ENCODE measurements at regions not wholly inside any gene's neighbourhood (a gene's known extent, or its start where the extent isn't known, plus 50 kb on each side); places are given as distances from the start of the nearest gene placed in this dataset.

DNA sequence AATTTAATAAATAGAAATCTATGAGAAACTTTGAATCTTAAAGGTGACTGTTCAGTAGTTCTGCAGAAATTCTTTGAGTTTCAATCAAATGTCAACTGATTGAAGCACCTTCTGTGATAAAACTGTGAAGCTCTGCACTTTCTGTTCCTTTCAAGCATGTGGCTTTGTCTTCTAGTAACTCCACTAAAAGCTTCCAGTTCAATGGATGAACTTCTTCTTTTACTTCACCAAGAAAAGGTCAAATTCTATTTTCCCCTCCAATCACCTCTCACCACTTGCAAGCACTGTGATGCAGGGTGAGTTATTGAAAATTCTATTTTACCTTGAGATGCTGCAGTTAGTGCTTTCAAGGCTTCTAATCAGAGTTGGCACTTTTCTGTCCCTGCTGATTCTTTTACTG is 515.3 kb upstream of the B3GALT2 start:
- Histone ChIP-seq H3K4me3 (ENCODE audit: low read length) (no peak overlapping the region), H3K4me1 (ENCODE audit: insufficient read depth, low read length) (no peaks in the 10 kb centered on the region), H3K9me3 (ENCODE audit: insufficient read depth, low read depth, low read length) (no peaks in the 10 kb centered on the region), H3K9ac (ENCODE audit: low read depth, low read length) (no peak overlapping the region), H3K27me3 (ENCODE audit: insufficient read depth, low read length) (no peaks in the 10 kb centered on the region), H3K36me3 (ENCODE audit: insufficient read depth, low read depth, low read length) (no peaks in the 10 kb centered on the region), H3K27ac (ENCODE audit: low read length) (no peak overlapping the region)

DNA sequence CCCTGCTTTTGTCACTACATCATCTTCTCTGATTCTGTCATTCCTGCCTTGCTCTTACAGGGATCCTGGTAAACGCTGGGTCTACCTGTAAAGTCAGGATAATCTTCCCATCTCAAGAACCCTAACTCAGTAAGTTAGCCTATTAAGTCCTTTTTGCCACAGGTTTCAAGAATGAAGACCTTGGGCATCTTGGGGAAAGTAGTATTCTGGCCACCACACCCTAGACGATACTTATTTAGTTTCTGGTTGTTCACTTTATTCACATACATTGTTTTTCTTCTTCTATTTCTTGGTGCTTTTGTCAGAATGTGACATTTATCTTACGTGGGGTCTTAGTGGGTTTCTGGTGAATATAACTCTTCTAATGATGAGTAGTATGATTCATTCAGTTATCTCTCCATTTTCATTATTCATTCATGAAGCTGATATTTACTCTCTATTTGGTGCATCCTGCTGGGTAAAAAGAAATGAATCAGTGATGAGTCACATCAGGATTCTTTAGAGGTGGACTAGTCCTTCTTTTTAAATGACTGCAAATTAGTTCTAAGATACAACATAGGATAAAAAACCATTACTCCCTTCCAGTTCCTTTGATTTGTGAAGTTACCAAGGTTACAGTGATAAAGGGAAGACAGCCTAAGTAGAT is 514.4 kb upstream of the B3GALT2 start:
- no peaks in the 10 kb centered on the region for H3K36me3 ChIP-seq (ENCODE audit: insufficient read depth, low read depth, low read length)
- no peak overlapping the region for H3K9ac ChIP-seq (ENCODE audit: low read depth, low read length)
- H3K27ac ChIP-seq (ENCODE audit: low read length), result no peak overlapping the region
- no peaks in the 10 kb centered on the region for H3K9me3 ChIP-seq (ENCODE audit: insufficient read depth, low read depth, low read length)
- H3K4me1 ChIP-seq (ENCODE audit: insufficient read depth, low read length), result no peaks in the 10 kb centered on the region
- no peaks in the 10 kb centered on the region for H3K27me3 ChIP-seq (ENCODE audit: insufficient read depth, low read length)
- no peak overlapping the region for H3K4me3 ChIP-seq (ENCODE audit: low read length)

DNA sequence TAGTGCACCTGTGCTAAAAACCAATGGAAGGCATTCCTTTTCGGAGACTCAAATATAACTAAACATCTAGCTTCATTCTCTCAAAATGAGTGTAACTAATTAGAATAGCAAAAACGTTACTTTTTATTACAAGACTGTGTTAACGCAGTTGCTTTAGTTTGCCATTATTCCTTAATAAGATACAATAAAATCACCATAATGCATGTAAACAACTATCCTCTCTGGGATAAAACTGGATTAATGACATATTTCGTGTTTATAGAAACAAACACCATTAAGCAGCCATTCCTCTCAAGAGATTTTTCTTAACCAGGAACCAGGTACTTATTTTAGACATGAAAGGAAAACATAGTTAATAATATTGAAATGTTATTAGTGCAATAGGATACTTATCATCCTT is 512.8 kb upstream of the B3GALT2 start:
- Histone ChIP-seq H3K27ac (ENCODE audit: low read length) (no peak overlapping the region), H3K9me3 (ENCODE audit: insufficient read depth, low read depth, low read length) (no peaks in the 10 kb centered on the region), H3K36me3 (ENCODE audit: insufficient read depth, low read depth, low read length) (no peaks in the 10 kb centered on the region), H3K27me3 (ENCODE audit: insufficient read depth, low read length) (no peaks in the 10 kb centered on the region), H3K4me1 (ENCODE audit: insufficient read depth, low read length) (no peaks in the 10 kb centered on the region), H3K4me3 (ENCODE audit: low read length) (no peak overlapping the region), H3K9ac (ENCODE audit: low read depth, low read length) (no peak overlapping the region)

DNA sequence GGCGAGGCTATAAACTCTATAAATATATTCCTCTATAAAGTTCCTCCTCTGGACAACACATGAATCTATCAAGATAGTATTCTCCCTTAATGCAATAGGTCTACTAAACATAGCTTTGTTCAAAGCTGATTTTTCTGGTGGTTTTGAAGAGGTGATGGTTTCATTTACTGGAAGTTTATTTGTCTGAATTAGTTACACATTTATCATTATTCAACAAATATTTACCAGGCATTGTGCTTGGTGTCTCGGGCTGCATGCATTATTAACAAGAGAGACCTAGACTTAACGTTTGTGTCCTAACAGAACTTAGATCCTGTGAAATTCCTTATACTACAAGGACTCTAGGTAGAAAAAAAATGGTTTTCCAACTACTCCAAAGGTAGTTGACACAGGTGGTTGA is 511.4 kb upstream of the B3GALT2 start:
- Histone ChIP-seq H3K4me3 (ENCODE audit: low read length) (no peak overlapping the region), H3K9me3 (ENCODE audit: insufficient read depth, low read depth, low read length) (no peaks in the 10 kb centered on the region), H3K36me3 (ENCODE audit: insufficient read depth, low read depth, low read length) (no peaks in the 10 kb centered on the region), H3K27ac (ENCODE audit: low read length) (no peak overlapping the region), H3K9ac (ENCODE audit: low read depth, low read length) (no peak overlapping the region), H3K4me1 (ENCODE audit: insufficient read depth, low read length) (no peaks in the 10 kb centered on the region), H3K27me3 (ENCODE audit: insufficient read depth, low read length) (no peaks in the 10 kb centered on the region)

DNA sequence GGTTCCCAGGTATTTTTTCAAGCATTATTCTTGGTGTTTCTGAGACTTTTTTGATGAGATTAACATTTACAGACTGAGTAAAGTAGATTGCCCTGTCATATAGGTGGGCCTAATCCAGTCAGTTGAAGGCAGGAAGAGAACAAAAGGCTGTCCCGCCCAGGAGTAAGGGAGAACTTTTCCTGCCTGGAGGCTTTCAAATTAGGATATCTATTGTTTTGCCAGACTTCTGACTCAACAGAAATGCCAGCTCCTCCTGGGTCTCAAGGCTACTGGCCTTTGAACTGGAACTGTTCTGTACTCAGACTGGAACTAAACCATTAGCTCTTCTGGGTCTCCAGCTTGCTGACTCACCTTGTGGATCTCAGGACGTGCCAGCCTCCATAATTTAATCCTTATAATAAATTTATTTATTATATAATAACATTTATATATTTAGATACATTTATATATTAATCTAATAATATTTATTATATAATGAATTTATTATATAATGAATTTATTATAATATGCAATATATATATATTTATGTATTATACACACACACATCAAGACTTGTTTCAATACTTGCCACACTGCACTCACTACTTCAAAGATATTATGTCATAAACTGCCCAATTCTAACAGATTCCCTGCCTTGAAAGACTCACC is 510.8 kb upstream of the B3GALT2 start:
- H3K27me3 ChIP-seq (ENCODE audit: insufficient read depth, low read length), result no peaks in the 10 kb centered on the region
- H3K27ac ChIP-seq (ENCODE audit: low read length), result no peak overlapping the region
- no peaks in the 10 kb centered on the region for H3K4me1 ChIP-seq (ENCODE audit: insufficient read depth, low read length)
- H3K9me3 ChIP-seq (ENCODE audit: insufficient read depth, low read depth, low read length), result no peaks in the 10 kb centered on the region
- H3K9ac ChIP-seq (ENCODE audit: low read depth, low read length), result no peak overlapping the region
- H3K36me3 ChIP-seq (ENCODE audit: insufficient read depth, low read depth, low read length), result no peaks in the 10 kb centered on the region
- no peak overlapping the region for H3K4me3 ChIP-seq (ENCODE audit: low read length)

DNA sequence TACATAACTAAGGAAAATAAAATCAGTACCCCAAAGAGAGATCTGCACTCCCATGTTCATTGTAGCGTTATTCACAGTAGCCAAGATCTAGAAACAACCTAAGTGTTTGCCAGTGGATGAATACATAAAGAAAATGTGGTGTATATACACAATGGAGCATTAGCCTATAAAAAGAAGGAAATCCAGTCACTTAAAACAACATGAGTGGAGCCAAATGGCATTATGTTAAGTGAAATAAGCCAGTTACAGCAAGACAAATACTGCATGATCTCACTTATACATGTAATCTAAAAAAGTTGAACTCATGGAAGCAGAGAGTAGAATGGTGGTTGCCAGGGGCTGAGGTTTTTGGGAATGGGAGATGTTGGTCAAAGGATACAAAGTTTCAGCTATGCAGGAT is 508.3 kb upstream of the B3GALT2 start:
- no peaks in the 10 kb centered on the region for H3K9me3 ChIP-seq (ENCODE audit: insufficient read depth, low read depth, low read length)
- H3K9ac ChIP-seq (ENCODE audit: low read depth, low read length), result no peak overlapping the region
- no peaks in the 10 kb centered on the region for H3K27me3 ChIP-seq (ENCODE audit: insufficient read depth, low read length)
- H3K4me3 ChIP-seq (ENCODE audit: low read length), result no peak overlapping the region
- H3K36me3 ChIP-seq (ENCODE audit: insufficient read depth, low read depth, low read length), result no peaks in the 10 kb centered on the region
- H3K27ac ChIP-seq (ENCODE audit: low read length), result no peak overlapping the region
- no peaks in the 10 kb centered on the region for H3K4me1 ChIP-seq (ENCODE audit: insufficient read depth, low read length)

DNA sequence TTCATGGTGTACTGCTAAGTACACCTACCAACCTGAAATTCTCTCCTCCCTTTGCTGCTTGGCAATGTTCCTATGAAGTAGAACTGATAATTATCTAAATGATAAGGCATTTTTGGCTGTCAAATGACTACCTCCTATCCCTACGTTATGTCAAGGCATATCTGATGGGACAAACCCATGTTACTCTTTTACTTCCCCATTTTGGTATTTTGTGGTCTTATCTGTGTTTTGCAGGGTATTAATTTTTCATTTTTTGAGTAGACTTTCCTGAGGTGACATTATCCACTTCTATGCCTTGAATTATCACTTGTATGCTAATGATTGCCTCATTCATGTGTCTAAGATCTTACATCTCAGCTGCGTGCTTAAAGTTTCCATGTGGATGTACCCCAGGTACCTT is 499.6 kb upstream of the B3GALT2 start:
- Histone ChIP-seq H3K4me1 (ENCODE audit: insufficient read depth, low read length) (peaks cover under 1% of the 10 kb centered on the region; the same call in 1 of the 2 replicates), H3K9ac (ENCODE audit: low read depth, low read length) (no peak overlapping the region), H3K4me3 (ENCODE audit: low read length) (no peak overlapping the region), H3K27me3 (ENCODE audit: insufficient read depth, low read length) (no peaks in the 10 kb centered on the region), H3K9me3 (ENCODE audit: insufficient read depth, low read depth, low read length) (no peaks in the 10 kb centered on the region), H3K27ac (ENCODE audit: low read length) (no peak overlapping the region), H3K36me3 (ENCODE audit: insufficient read depth, low read depth, low read length) (no peaks in the 10 kb centered on the region)

DNA sequence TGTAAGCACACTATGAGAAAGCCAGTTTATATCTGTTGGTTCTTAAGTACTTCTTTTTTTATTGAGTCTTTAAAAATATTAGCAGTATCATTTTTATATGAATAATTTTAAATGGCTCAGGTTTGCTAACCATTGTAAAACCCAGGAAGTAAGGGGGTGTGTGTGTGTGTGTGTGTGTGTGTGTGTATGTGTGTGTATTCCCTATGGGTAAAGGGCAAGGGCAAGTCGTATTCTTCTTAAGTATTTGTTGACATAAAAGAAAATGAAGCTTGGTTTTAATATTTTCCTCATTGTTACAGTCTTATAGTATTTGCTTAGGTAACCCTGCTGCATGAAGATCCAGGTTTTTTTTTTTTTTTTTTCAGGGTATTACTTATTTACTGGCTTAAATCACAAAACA is 495.0 kb upstream of the B3GALT2 start:
- Histone ChIP-seq H3K4me3 (ENCODE audit: low read length) (no peak overlapping the region), H3K9me3 (ENCODE audit: insufficient read depth, low read depth, low read length) (no peaks in the 10 kb centered on the region), H3K36me3 (ENCODE audit: insufficient read depth, low read depth, low read length) (no peaks in the 10 kb centered on the region), H3K27me3 (ENCODE audit: insufficient read depth, low read length) (no peaks in the 10 kb centered on the region), H3K9ac (ENCODE audit: low read depth, low read length) (no peak overlapping the region), H3K27ac (ENCODE audit: low read length) (no peak overlapping the region), H3K4me1 (ENCODE audit: insufficient read depth, low read length) (peaks cover 13% of the 10 kb centered on the region; the same call in 1 of the 2 replicates)

DNA sequence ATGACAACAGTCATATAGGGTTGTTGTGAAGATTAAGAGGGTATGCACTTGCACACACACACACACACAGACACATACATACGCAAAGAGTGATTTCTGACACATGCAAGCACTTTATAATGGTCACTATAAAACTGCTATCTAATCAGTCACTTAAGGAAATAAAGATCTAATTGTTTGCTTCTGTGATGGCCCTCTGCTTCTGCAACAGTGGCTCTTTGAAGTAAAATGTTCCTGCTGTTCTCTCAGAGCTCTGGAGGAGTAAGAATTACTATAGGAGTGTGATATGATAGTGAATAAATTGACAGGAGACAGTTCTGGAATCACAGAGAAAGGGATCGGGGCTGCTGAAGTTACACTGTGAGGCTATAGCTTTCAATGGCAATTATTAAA is 494.5 kb upstream of the B3GALT2 start:
- H3K36me3 ChIP-seq (ENCODE audit: insufficient read depth, low read depth, low read length), result no peaks in the 10 kb centered on the region

DNA sequence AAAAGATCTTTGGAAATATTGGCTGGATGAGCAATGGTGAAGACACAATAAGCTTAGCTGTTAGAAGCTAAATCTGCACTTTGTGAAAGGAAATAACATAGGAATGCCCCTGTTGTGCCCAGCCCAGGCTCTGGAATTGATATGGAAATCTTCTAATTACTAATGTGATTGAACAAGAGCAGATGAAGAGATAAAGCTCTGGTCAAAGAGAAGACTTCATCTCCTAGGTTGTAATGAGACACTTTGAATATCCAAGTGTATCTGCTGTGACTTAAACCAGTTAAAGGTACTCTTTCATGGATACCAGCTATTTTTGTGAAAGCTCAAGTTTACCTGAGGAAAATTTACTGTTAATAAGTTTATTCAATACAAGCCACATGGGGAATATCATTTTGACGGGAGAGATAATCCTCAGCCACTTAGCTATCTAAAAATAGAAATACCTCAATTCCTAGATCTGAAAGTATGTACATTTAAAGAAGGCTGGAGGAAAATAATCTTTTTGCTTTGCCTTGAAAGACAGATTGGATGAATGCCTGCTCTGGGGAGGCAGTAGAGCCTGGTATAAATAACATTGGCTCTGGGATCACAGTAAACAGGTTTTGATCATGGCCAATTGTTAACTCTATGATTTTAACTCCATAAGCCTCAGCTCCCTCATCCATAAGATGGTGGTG is 494.0 kb upstream of the B3GALT2 start:
- no peaks in the 10 kb centered on the region for H3K36me3 ChIP-seq (ENCODE audit: insufficient read depth, low read depth, low read length)
- no peak overlapping the region for H3K4me3 ChIP-seq (ENCODE audit: low read length)
- H3K9ac ChIP-seq (ENCODE audit: low read depth, low read length), result no peak overlapping the region
- H3K4me1 ChIP-seq (ENCODE audit: insufficient read depth, low read length), result peaks cover 13% of the 10 kb centered on the region; the same call in 1 of the 2 replicates
- no peaks in the 10 kb centered on the region for H3K27me3 ChIP-seq (ENCODE audit: insufficient read depth, low read length)
- H3K27ac ChIP-seq (ENCODE audit: low read length), result no peak overlapping the region
- no peaks in the 10 kb centered on the region for H3K9me3 ChIP-seq (ENCODE audit: insufficient read depth, low read depth, low read length)

More for the DNA sequence above, 494.5 kb upstream of the B3GALT2 start:
- Histone ChIP-seq H3K4me1 (ENCODE audit: insufficient read depth, low read length) (peaks cover 13% of the 10 kb centered on the region; the same call in 1 of the 2 replicates), H3K9me3 (ENCODE audit: insufficient read depth, low read depth, low read length) (no peaks in the 10 kb centered on the region), H3K4me3 (ENCODE audit: low read length) (no peak overlapping the region), H3K27me3 (ENCODE audit: insufficient read depth, low read length) (no peaks in the 10 kb centered on the region), H3K27ac (ENCODE audit: low read length) (no peak overlapping the region), H3K9ac (ENCODE audit: low read depth, low read length) (no peak overlapping the region)

DNA sequence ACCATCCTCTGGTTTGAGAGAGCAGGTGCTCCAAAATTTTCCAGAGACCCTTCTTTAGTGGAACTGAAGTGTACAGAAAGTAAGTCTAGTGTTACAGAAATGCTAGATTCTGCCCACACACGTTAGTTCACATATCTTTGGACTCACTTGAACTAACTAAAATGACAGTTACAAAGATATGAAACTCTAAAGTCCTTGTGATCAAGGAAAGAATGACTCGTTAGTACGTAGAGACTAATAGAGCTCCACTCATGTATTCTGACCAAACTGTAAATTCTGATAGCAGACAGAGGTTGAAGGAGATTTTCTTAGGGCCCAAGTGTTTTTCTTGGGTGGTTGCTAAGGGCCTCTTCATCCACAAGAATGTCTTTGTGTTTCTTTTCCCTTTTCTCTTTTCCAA is 491.5 kb upstream of the B3GALT2 start:
- no peak overlapping the region for H3K4me3 ChIP-seq (ENCODE audit: low read length)
- no peaks in the 10 kb centered on the region for H3K36me3 ChIP-seq (ENCODE audit: insufficient read depth, low read depth, low read length)

DNA sequence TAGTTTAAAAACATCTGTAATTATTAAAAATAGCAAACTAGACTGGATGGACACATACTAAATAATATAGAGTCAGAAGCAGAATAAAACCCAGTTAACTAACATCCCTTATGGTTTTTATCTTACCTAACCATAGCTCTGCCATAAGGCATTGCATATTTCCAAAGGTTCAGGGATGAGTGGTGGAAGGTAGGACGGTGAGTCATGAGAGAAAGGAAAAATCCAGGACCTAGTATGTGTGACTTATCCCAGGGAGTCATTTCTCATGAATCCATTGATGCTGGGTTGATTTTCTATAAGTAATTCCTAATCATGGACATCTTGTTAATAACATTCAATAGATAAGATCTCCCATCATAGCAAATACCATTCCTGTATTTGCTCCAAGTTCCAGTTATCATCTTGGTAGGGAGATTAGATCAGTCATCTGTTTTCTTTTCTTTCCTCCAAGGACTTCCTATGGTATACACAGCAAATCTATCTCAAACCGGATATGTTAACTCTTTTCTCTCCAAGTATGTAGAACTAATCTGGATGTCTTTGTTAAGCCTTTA is 490.7 kb upstream of the B3GALT2 start:
- H3K27ac ChIP-seq (ENCODE audit: low read length), result no peak overlapping the region
- peaks cover 13% of the 10 kb centered on the region; the same call in 1 of the 2 replicates for H3K4me1 ChIP-seq (ENCODE audit: insufficient read depth, low read length)

More for the DNA sequence above, 491.5 kb upstream of the B3GALT2 start:
- H3K27me3 ChIP-seq (ENCODE audit: insufficient read depth, low read length), result no peaks in the 10 kb centered on the region
- H3K27ac ChIP-seq (ENCODE audit: low read length), result no peak overlapping the region
- H3K9ac ChIP-seq (ENCODE audit: low read depth, low read length), result no peak overlapping the region
- H3K4me1 ChIP-seq (ENCODE audit: insufficient read depth, low read length), result peaks cover 13% of the 10 kb centered on the region; the same call in 1 of the 2 replicates
- H3K9me3 ChIP-seq (ENCODE audit: insufficient read depth, low read depth, low read length), result no peaks in the 10 kb centered on the region

More for the DNA sequence above, 490.7 kb upstream of the B3GALT2 start:
- Histone ChIP-seq H3K36me3 (ENCODE audit: insufficient read depth, low read depth, low read length) (no peaks in the 10 kb centered on the region), H3K9ac (ENCODE audit: low read depth, low read length) (no peak overlapping the region), H3K4me3 (ENCODE audit: low read length) (no peak overlapping the region), H3K9me3 (ENCODE audit: insufficient read depth, low read depth, low read length) (no peaks in the 10 kb centered on the region), H3K27me3 (ENCODE audit: insufficient read depth, low read length) (no peaks in the 10 kb centered on the region)
